Vagina (tissue), 2 donors: ENCODE measurements at regions not wholly inside any gene's neighbourhood (a gene's known extent, or its start where the extent isn't known, plus 50 kb on each side); places are given as distances from the start of the nearest gene placed in this dataset.

Source experiments
- POLR2AphosphoS5 ChIP-seq, 2 donors: sonication (generic); formaldehyde crosslinking; IDR thresholded peaks; one replicate each; pipeline ENCODE4 v1.9.0; 2017; ENCODE audit warnings: antibody characterized with exemption in 2 of 2, mild to moderate bottlenecking in 2 of 2, low read depth in 1 of 2; ENCODE audit not compliant: insufficient read depth in 1 of 2
- TF ChIP-seq, protein P1 (sequence below), 3 experiments: fragments of 450-650 bp in 2 of 3; fragments of 200-600 bp in 1 of 3; sonication (generic) in 1 of 3; IDR thresholded peaks; one replicate each; pipeline ENCODE4 v1.5.1; 2017 to 2019; ENCODE audit warnings: antibody characterized with exemption in 3 of 3, mild to moderate bottlenecking in 2 of 3, moderate library complexity in 2 of 3

DNA sequence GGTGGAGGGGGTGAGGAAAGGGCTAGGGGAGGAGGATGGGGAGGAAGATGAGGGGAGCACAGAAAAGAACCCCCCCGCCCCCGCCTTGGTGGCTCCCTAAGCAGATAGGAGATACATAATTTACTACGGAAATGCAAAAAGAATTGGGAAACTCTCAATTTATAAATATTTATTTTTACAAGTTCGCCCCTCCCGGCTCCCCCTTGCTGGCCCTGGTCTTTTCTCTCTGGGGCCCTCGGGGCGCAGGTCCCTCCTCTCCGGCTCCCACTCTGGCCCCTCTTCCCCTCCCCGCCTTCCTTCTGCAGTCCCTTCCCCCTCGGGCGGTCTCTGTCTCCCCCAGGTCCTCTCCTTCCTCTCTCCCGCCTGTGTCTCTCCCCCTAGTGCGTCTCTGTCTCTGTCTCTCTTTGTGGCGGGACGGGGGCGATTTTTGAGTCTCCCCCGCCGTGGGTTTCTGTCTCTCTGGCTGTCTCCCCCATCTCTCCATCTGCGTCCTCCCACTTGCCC, 173.6 kb upstream of the IER5L start:
- TF ChIP-seq, protein P1, sequence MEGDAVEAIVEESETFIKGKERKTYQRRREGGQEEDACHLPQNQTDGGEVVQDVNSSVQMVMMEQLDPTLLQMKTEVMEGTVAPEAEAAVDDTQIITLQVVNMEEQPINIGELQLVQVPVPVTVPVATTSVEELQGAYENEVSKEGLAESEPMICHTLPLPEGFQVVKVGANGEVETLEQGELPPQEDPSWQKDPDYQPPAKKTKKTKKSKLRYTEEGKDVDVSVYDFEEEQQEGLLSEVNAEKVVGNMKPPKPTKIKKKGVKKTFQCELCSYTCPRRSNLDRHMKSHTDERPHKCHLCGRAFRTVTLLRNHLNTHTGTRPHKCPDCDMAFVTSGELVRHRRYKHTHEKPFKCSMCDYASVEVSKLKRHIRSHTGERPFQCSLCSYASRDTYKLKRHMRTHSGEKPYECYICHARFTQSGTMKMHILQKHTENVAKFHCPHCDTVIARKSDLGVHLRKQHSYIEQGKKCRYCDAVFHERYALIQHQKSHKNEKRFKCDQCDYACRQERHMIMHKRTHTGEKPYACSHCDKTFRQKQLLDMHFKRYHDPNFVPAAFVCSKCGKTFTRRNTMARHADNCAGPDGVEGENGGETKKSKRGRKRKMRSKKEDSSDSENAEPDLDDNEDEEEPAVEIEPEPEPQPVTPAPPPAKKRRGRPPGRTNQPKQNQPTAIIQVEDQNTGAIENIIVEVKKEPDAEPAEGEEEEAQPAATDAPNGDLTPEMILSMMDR (IDR thresholded peaks at IDR 0.05), result no peak
- TF ChIP-seq POLR2AphosphoS5 (IDR thresholded peaks at IDR 0.05; ENCODE audit: insufficient read depth in 1 of 2, low read depth in 1 of 2), result no peak
